ENCODE measurements at regions not wholly inside any gene's neighbourhood (a gene's known extent, or its start where the extent isn't known, plus 50 kb on each side); places are given as distances from the start of the nearest gene placed in this dataset.

DNA sequence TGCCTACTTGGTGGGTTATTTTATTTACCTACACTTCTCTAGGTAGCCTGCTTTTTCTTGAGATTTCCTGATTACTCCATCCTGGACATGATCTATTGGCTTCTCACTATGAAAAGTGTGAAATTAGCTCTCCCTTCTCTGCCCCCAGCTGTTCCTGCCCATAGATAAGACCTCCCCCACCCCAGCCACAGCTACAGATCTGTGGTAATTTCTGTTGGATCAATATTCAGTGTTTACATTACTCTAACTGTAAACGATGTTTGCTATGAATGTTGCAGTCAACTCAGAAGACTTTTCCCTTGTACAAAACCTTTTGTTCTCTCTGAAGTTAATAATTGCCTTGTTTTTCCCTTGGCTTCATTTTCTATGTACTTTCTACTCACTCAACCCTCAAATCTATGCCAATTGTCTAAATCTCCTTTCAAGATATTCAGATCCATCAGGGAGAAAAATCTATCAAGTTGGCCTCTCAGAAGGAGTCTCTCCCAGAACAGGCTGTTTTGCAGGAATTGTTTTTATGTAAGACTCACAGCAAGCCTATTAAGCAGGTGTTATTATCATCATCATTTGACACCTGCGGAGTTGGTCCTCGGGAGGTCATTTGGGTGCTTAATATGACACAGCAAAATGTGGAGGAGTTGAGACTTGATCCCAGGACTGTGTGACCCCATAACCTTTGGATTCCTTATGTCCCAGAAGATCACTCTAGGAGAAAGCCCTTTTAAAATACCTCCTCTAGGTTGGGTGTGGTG, 227.4 kb downstream of the SUDS3 start (continued):
- peak in 1 of 2 experiments; percentile 84; a peak in 2 of 4 replicates for TF ChIP-seq EP300 (IDR thresholded peaks at IDR 0.05; ENCODE audit: low read depth in 2 of 2, low read length in 2 of 2)
- TF ChIP-seq EP300 (CRISPR knock-in tag; IDR thresholded peaks at IDR 0.05; ENCODE audit: borderline replicate concordance): peak; percentile 14; the same call in 1 of the 2 replicates
- TF ChIP-seq ERF (CRISPR knock-in tag; IDR thresholded peaks at IDR 0.05): 0 out of 2 replicates have a peak, but pooled peaks have one; percentile 20
- peak; percentile 64; the same call in 1 of the 2 replicates for TF ChIP-seq BCL6 (CRISPR knock-in tag; IDR thresholded peaks at IDR 0.05)
- no peak for TF ChIP-seq GABPA (IDR thresholded peaks at IDR 0.05; ENCODE audit: low read depth, low read length)
- 0 out of 2 replicates have a peak, but pooled peaks have one; percentile 17 for TF ChIP-seq GABPA (CRISPR knock-in tag; IDR thresholded peaks at IDR 0.05; ENCODE audit: low read depth)
- TF ChIP-seq, protein P1, sequence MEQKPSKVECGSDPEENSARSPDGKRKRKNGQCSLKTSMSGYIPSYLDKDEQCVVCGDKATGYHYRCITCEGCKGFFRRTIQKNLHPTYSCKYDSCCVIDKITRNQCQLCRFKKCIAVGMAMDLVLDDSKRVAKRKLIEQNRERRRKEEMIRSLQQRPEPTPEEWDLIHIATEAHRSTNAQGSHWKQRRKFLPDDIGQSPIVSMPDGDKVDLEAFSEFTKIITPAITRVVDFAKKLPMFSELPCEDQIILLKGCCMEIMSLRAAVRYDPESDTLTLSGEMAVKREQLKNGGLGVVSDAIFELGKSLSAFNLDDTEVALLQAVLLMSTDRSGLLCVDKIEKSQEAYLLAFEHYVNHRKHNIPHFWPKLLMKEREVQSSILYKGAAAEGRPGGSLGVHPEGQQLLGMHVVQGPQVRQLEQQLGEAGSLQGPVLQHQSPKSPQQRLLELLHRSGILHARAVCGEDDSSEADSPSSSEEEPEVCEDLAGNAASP (CRISPR knock-in tag; IDR thresholded peaks at IDR 0.05; ENCODE audit: borderline replicate concordance): 0 out of 2 replicates have a peak, but pooled peaks have one; percentile 24
- no peak for TF ChIP-seq ZNF883 (CRISPR knock-in tag; IDR thresholded peaks at IDR 0.05; ENCODE audit: not compliant biosample characterization)
- no peak for TF ChIP-seq ZNF10 (CRISPR knock-in tag; IDR thresholded peaks at IDR 0.05; ENCODE audit: borderline replicate concordance, low read depth)
- TF ChIP-seq, protein P2, sequence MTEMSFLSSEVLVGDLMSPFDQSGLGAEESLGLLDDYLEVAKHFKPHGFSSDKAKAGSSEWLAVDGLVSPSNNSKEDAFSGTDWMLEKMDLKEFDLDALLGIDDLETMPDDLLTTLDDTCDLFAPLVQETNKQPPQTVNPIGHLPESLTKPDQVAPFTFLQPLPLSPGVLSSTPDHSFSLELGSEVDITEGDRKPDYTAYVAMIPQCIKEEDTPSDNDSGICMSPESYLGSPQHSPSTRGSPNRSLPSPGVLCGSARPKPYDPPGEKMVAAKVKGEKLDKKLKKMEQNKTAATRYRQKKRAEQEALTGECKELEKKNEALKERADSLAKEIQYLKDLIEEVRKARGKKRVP (CRISPR knock-in tag; IDR thresholded peaks at IDR 0.05): peak in 1 of 2 experiments; percentile 29; a peak in 1 of 4 replicates
- TF ChIP-seq MIXL1 (CRISPR knock-in tag; IDR thresholded peaks at IDR 0.05): peak; percentile 76; the same call in 1 of the 2 replicates
- no peak for TF ChIP-seq ZNF572 (CRISPR knock-in tag; IDR thresholded peaks at IDR 0.05)
- TF ChIP-seq TCF12 (IDR thresholded peaks at IDR 0.05): no peak
- no peak for TF ChIP-seq TCF12 (CRISPR knock-in tag; IDR thresholded peaks at IDR 0.05)
- peak; percentile 85 for TF ChIP-seq SOX13 (IDR thresholded peaks at IDR 0.05)
- TF ChIP-seq SOX13 (CRISPR knock-in tag; conservative IDR thresholded peaks at IDR 0.05 in 1 of 2, IDR thresholded peaks at IDR 0.05 in 1 of 2): peak in 1 of 2 experiments; percentile 96; a peak in 2 of 4 replicates
- TF ChIP-seq NR2F2 (IDR thresholded peaks at IDR 0.05; ENCODE audit: borderline replicate concordance, low read depth): peak; percentile 44; the same call in 1 of the 2 replicates
- 0 out of 2 replicates have a peak, but pooled peaks have one; percentile 21 for TF ChIP-seq ATF1 (CRISPR knock-in tag; IDR thresholded peaks at IDR 0.05)
- TF ChIP-seq ZNF775 (CRISPR knock-in tag; IDR thresholded peaks at IDR 0.05; ENCODE audit: borderline replicate concordance): peak; percentile 77; the same call in 1 of the 2 replicates
- TF ChIP-seq NR2F6 (IDR thresholded peaks at IDR 0.05): peak; percentile 47
- 0 out of 2 replicates have a peak, but pooled peaks have one; percentile 17 for TF ChIP-seq NR2F6 (CRISPR knock-in tag; IDR thresholded peaks at IDR 0.05)
- TF ChIP-seq ZNF501 (CRISPR knock-in tag; IDR thresholded peaks at IDR 0.05): no peak
- TF ChIP-seq MIER3 (CRISPR knock-in tag; IDR thresholded peaks at IDR 0.05; ENCODE audit: borderline replicate concordance): peak; percentile 58; the same call in 1 of the 2 replicates
- TF ChIP-seq HHEX (CRISPR knock-in tag; IDR thresholded peaks at IDR 0.05): peak; percentile 54; the same call in 1 of the 2 replicates
- TF ChIP-seq ZNF614 (CRISPR knock-in tag; IDR thresholded peaks at IDR 0.05; ENCODE audit: borderline replicate concordance): 0 out of 2 replicates have a peak, but pooled peaks have one; percentile 23
- TF ChIP-seq FOXJ3 (CRISPR knock-in tag; IDR thresholded peaks at IDR 0.05; ENCODE audit: borderline replicate concordance): peak; percentile 72; the same call in 1 of the 2 replicates
